Spleen (tissue), 11 donors: ENCODE measurements at regions not wholly inside any gene's neighbourhood (a gene's known extent, or its start where the extent isn't known, plus 50 kb on each side); places are given as distances from the start of the nearest gene placed in this dataset.

Source experiments
- DNase-seq: peaks from one replicate; pipeline ENCODE4 v3.0.0-alpha.2; 2020
- H3K27ac ChIP-seq, 8 donors: fragments of 200-600 bp; sonication (generic) in 7 of 8; 1 replicate in 4 of 8; 2 replicates in 4 of 8; pipeline versions ENCODE4 v1.5.0 to v1.8.0; 2016 to 2021; ENCODE audit warnings: inconsistent platforms in 4 of 8, mild to moderate bottlenecking in 4 of 8, moderate library complexity in 1 of 8
- H3K27me3 ChIP-seq, 7 donors: fragments of 200-600 bp; sonication (generic) in 6 of 7; replicated peaks in 1 of 7; 1 replicate in 4 of 7; 2 replicates in 3 of 7; pipeline versions ENCODE4 v1.5.0 to v1.8.0; 2016 to 2021; ENCODE audit warnings: inconsistent platforms in 3 of 7, mild to moderate bottlenecking in 1 of 7
- H3K36me3 ChIP-seq, 6 donors: fragments of 200-600 bp; sonication (generic) in 5 of 6; 1 replicate in 4 of 6; 2 replicates in 2 of 6; pipeline versions ENCODE4 v1.5.0 to v1.8.0; 2016 to 2021; ENCODE audit warnings: inconsistent platforms in 2 of 6
- H3K4me1 ChIP-seq, 6 donors: fragments of 200-600 bp; sonication (generic) in 5 of 6; 1 replicate in 3 of 6; 2 replicates in 3 of 6; pipeline versions ENCODE4 v1.5.0 to v1.8.0; 2016 to 2021; ENCODE audit warnings: inconsistent platforms in 3 of 6
- H3K4me3 ChIP-seq, 8 donors: fragments of 200-600 bp; sonication (generic) in 7 of 8; 1 replicate in 4 of 8; 2 replicates in 4 of 8; pipeline versions ENCODE4 v1.5.0 to v1.8.0; 2016 to 2021; ENCODE audit warnings: inconsistent platforms in 4 of 8, mild to moderate bottlenecking in 4 of 8, moderate library complexity in 2 of 8
- H3K9me3 ChIP-seq, 8 donors: fragments of 200-600 bp; sonication (generic) in 7 of 8; 1 replicate in 4 of 8; 2 replicates in 4 of 8; pipeline versions ENCODE4 v1.5.0 to v1.8.0; 2016 to 2021; ENCODE audit warnings: inconsistent platforms in 4 of 8
- POLR2A ChIP-seq, 3 donors: fragments of 450-650 bp; IDR thresholded peaks; one replicate each; pipeline ENCODE4 v1.5.1; 2017; ENCODE audit warnings: antibody characterized with exemption in 3 of 3, mild to moderate bottlenecking in 1 of 3
- POLR2AphosphoS5 ChIP-seq, 3 donors: sonication (generic); formaldehyde crosslinking; IDR thresholded peaks; one replicate each; pipeline ENCODE4 v1.5.1; 2017; ENCODE audit warnings: antibody characterized with exemption in 3 of 3
- WGBS, 5 donors: extraction: QIAGEN DNeasy Blood & Tissue Kit in 3 of 5; methylation state at CpG; one replicate each; pipeline versions ENCODE4 v1.1.5 to v1.1.7; 2013 to 2018; 5-methylcytosine and 5-hydroxymethylcytosine counted together
- intact Hi-C: fragments of 100-400 bp; cut with DNase I; formaldehyde crosslinking; loops from one replicate; pipeline ENCODE4 v1.15.0; 2023; ENCODE audit warnings: low total_unique reads
- TF ChIP-seq, protein P1 (sequence below), 11 experiments: fragments of 200-600 bp in 7 of 11; fragments of 450-650 bp in 4 of 11; sonication (generic) in 4 of 11; IDR thresholded peaks in 8 of 11; conservative IDR thresholded peaks in 3 of 11; 1 replicate in 7 of 11; 2 replicates in 4 of 11; pipeline versions ENCODE4 v1.4.0 to v1.8.0; 2016 to 2021; ENCODE audit warnings: antibody characterized with exemption in 11 of 11, inconsistent platforms in 4 of 11, mild to moderate bottlenecking in 1 of 11
- donor health status: healthy with polysubstance abuse.
- donor health status: DM: no; HTN: no; CAD: no; lungs with moderate emphysema.
- donor health status: DM: no; HTN: no; CAD: no.
- donor health status: Bipolar disorder and iron deficiency.
- donor health status: healthy.
- donor health status: DM: no; HTN: no; CAD: no.
- donor health status: DM: yes; HTN: yes; CAD: no.

DNA sequence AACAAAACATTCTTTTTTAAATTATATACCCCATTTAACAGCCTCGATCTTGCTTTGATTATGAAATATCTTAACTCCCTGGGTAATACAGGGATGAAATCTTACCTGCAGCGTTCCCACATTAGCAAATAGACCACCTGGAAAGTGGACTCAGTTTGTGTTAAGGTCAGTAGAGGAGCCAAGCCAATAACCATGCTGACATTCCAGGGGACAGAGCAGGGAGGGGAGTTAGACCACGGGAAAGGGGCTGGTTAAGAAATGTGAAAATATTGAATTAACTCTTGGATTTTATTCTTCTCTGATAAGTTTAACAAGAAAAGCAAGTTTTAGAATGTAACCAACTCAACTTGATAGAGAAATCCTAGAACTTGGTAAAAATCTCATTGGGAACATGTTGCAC, 144.9 kb upstream of the CLEC14A start:
- H3K4me1 ChIP-seq: no peaks in the 10 kb centered on the region
- no peak for DNase-seq
- no peaks in the 10 kb centered on the region for H3K36me3 ChIP-seq
- no peaks in the 10 kb centered on the region for H3K27me3 ChIP-seq
- no peaks in the 10 kb centered on the region for H3K9me3 ChIP-seq
- TF ChIP-seq, protein P1, sequence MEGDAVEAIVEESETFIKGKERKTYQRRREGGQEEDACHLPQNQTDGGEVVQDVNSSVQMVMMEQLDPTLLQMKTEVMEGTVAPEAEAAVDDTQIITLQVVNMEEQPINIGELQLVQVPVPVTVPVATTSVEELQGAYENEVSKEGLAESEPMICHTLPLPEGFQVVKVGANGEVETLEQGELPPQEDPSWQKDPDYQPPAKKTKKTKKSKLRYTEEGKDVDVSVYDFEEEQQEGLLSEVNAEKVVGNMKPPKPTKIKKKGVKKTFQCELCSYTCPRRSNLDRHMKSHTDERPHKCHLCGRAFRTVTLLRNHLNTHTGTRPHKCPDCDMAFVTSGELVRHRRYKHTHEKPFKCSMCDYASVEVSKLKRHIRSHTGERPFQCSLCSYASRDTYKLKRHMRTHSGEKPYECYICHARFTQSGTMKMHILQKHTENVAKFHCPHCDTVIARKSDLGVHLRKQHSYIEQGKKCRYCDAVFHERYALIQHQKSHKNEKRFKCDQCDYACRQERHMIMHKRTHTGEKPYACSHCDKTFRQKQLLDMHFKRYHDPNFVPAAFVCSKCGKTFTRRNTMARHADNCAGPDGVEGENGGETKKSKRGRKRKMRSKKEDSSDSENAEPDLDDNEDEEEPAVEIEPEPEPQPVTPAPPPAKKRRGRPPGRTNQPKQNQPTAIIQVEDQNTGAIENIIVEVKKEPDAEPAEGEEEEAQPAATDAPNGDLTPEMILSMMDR (IDR thresholded peaks at IDR 0.05 in 8 of 11, conservative IDR thresholded peaks at IDR 0.05 in 3 of 11): no peak
- TF ChIP-seq POLR2AphosphoS5 (IDR thresholded peaks at IDR 0.05): no peak
- TF ChIP-seq POLR2A (IDR thresholded peaks at IDR 0.05): no peak
- 83 to 91% (median 85%) methylated on average over 3 of the region's 3 CpGs for WGBS, 5 donors
- no peak overlapping the region for H3K27ac ChIP-seq
- no peak overlapping the region for H3K4me3 ChIP-seq
- intact Hi-C loops: no loop called here

DNA sequence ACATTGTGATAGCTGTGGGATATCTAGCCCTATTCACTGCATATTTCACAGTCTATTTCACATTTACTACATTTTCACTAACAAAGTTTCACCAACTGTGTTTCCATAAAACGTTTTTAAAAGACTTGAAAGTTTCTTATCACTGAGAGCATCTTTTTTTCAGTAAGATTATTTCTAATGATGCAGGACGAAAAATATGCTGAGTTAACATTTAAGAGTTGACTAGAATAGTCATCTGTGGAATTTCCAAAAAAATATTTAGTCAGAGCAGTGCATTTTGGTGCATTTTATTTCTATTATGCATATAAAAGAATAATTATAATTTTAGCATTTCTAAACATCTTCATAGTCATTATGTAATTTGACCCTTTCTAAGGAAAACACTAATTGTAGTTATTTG, 143.8 kb upstream of the CLEC14A start:
- intact Hi-C loops: no loop called here
- no peak for DNase-seq
- WGBS, 5 donors: 38 to 55% (median 45%) methylated on average over 2 of the region's 2 CpGs
- TF ChIP-seq POLR2A (IDR thresholded peaks at IDR 0.05): no peak
- no peak for TF ChIP-seq POLR2AphosphoS5 (IDR thresholded peaks at IDR 0.05)
- TF ChIP-seq, protein P1 (IDR thresholded peaks at IDR 0.05 in 8 of 11, conservative IDR thresholded peaks at IDR 0.05 in 3 of 11): no peak
- Histone ChIP-seq H3K27me3 (no peaks in the 10 kb centered on the region), H3K36me3 (no peaks in the 10 kb centered on the region), H3K27ac (no peak overlapping the region), H3K4me3 (no peak overlapping the region), H3K9me3 (no peaks in the 10 kb centered on the region), H3K4me1 (no peaks in the 10 kb centered on the region)

DNA sequence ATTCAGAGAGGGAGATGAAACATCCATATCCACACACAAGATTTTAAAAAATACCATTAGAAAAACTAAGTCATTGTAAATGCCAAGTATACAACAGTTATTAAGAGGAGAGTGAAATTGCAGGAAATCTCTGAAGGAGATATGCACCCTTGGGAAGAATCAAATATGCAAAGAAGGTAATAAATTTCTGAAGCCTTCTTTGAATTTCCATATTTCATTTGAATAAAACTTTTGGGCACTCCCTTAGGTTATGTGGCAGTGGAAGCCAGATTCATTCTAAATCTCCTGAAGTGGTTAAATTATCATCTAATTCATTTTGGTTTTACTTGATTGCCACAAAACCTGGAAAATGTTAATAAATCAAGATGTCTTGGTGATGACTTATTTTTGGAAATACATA, 138.9 kb upstream of the CLEC14A start:
- H3K27ac ChIP-seq: no peak overlapping the region
- no peaks in the 10 kb centered on the region for H3K27me3 ChIP-seq
- DNase-seq: no peak
- no peaks in the 10 kb centered on the region for H3K9me3 ChIP-seq
- no peak overlapping the region for H3K4me3 ChIP-seq
- H3K4me1 ChIP-seq: no peaks in the 10 kb centered on the region
- intact Hi-C loops: no loop called here
- TF ChIP-seq, protein P1 (IDR thresholded peaks at IDR 0.05 in 8 of 11, conservative IDR thresholded peaks at IDR 0.05 in 3 of 11): no peak
- TF ChIP-seq POLR2AphosphoS5 (IDR thresholded peaks at IDR 0.05): no peak
- no peak for TF ChIP-seq POLR2A (IDR thresholded peaks at IDR 0.05)
- no peaks in the 10 kb centered on the region for H3K36me3 ChIP-seq

- 85 to 93% (median 88%) methylated on average over 2 of the region's 2 CpGs for WGBS, 5 donors
- intact Hi-C loops: no loop called here
These were observed 138.2 kb upstream of the CLEC14A start for GRCh38 chr14:38394064-38394463.

More at GRCh38 chr14:38394064-38394463, 138.2 kb upstream of the CLEC14A start:
- Histone ChIP-seq H3K4me3 (no peak overlapping the region), H3K9me3 (no peaks in the 10 kb centered on the region), H3K36me3 (no peaks in the 10 kb centered on the region), H3K27me3 (no peaks in the 10 kb centered on the region), H3K4me1 (no peaks in the 10 kb centered on the region), H3K27ac (no peak overlapping the region)
- DNase-seq: no peak
- no peak for TF ChIP-seq POLR2AphosphoS5 (IDR thresholded peaks at IDR 0.05)
- TF ChIP-seq, protein P1 (IDR thresholded peaks at IDR 0.05 in 8 of 11, conservative IDR thresholded peaks at IDR 0.05 in 3 of 11): no peak
- no peak for TF ChIP-seq POLR2A (IDR thresholded peaks at IDR 0.05)
